ENCODE measurements at regions not wholly inside any gene's neighbourhood (a gene's known extent, or its start where the extent isn't known, plus 50 kb on each side); places are given as distances from the start of the nearest gene placed in this dataset.

GRCh38 chr12:127930122-127930521, 336.8 kb upstream of the TMEM132C start:
- TF ChIP-seq, protein P1, sequence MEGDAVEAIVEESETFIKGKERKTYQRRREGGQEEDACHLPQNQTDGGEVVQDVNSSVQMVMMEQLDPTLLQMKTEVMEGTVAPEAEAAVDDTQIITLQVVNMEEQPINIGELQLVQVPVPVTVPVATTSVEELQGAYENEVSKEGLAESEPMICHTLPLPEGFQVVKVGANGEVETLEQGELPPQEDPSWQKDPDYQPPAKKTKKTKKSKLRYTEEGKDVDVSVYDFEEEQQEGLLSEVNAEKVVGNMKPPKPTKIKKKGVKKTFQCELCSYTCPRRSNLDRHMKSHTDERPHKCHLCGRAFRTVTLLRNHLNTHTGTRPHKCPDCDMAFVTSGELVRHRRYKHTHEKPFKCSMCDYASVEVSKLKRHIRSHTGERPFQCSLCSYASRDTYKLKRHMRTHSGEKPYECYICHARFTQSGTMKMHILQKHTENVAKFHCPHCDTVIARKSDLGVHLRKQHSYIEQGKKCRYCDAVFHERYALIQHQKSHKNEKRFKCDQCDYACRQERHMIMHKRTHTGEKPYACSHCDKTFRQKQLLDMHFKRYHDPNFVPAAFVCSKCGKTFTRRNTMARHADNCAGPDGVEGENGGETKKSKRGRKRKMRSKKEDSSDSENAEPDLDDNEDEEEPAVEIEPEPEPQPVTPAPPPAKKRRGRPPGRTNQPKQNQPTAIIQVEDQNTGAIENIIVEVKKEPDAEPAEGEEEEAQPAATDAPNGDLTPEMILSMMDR (conservative IDR thresholded peaks at IDR 0.05), result no peak
- TF ChIP-seq EZH2 (IDR thresholded peaks at IDR 0.05; ENCODE audit: low read depth), result no peak
